ENCODE measurements at regions not wholly inside any gene's neighbourhood (a gene's known extent, or its start where the extent isn't known, plus 50 kb on each side); places are given as distances from the start of the nearest gene placed in this dataset.
"Not testable (repeated sequence)": the region's sequence is repeated elsewhere in the genome, so short reads cannot be mapped to it uniquely, and the experiment has no call there.

DNA sequence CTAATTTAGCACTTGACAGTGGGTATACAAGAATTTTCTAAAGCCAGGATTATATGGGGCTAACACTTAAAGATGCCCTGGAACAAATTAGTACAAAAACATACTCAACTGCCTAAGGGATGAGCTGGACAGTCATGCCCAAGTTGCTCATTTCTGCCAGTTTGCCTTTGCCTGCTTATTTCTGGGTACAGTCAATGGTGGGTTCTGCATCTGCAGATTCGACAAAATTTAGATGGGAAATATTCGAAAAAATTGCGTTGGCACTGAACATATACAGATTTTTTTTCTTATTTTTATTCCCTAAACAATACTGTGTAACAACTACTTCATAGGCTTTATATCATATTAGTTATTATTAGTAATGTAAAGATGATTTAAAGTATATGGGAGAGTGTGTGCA lies 591.9 kb downstream of the EPM2A start:
- no peak for DNase-seq

DNA sequence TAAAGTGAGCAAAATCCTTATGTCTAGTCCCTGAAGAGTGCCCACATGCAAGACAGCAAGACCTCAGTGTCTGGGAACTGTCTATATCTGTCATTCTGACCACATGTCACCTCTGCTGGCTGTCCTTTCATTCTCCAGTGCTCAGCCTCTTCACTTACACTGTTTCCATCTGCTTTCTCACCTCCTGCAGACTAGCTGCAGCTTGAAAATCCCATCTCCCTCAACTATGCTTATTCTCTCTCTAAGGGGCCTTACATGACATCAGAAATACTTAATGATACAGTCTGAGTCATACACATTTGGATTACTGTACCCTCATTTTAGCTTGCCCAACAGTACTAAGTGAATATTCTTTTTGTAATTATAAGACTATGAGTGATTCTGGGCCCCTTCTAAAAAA lies 587.8 kb downstream of the EPM2A start:
- DNase-seq: peak in 1 of 2 experiments; percentile 49

DNA sequence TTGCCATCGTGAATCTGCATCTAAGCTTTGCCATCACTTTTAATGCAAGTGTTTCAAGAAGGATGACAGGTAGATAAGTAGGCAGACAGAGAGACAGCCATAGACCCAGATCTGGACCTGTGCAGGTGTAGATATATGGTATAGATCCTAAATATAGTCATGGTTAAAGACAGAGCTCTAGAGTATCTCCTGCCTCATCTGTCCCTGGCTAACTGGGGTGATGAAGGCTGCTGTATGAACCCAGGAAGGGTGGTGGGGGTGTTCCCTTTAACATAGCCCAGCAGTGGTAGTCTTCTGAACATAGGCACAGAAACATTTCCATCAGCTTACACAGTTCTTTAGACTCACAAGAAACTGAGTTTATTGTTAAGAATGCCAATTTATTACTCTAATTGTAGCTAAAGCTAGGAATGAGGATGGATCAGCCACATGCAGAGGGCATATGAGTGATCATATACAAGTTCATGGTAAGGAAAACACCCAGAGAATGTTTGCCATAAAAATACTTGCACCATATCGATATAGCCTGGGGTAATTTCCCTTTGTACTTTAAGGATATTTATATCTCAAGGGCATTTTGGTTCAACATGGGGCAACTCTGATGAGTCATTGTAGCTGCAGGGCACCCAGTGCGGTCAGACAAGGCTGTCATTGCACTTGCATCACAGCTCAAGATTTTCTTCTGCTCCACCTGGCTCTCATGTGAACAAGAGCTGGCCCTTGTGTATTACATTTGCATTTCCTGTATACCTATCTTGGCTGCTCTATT lies 587.2 kb downstream of the EPM2A start:
- DNase-seq: no peak

DNA sequence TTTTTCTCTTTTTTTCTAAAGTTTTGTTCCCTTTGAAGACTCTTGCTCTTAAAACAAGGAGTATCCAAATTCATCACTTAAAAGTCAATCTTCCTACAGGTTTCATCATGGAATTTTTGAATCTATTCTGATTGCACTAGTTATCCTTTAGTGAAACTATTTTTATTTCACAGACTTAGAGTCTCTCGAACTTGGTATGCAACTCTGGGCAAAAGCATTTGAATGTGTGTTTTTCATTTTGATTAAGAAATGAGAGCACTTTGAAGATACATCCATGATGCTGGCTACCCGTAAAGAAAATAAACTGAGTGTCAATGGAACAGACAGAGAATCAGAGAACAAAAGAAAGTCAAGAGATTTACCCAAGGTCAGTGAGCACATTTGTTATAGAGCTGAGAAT lies 586.5 kb downstream of the EPM2A start:
- DNase-seq: no peak

DNA sequence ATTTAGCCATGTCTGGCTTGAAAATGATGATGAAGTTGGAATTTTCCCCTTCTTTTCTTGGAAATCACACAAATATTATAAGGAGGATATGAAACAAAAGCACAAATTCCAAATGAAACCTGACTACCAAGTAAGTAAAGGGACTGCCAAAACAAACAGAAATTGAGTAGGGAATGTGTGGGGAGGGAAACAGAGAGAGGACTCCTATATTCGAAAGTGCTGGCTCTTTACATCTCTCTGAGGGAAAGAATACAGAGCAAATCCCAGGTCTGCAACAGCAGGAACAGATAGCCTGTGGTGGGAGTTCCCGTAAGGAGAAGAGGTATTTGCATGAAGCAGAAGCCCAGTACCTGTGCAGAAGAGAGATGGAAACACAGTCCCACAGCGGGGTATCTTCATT lies 583.7 kb downstream of the EPM2A start:
- DNase-seq: no peak

DNA sequence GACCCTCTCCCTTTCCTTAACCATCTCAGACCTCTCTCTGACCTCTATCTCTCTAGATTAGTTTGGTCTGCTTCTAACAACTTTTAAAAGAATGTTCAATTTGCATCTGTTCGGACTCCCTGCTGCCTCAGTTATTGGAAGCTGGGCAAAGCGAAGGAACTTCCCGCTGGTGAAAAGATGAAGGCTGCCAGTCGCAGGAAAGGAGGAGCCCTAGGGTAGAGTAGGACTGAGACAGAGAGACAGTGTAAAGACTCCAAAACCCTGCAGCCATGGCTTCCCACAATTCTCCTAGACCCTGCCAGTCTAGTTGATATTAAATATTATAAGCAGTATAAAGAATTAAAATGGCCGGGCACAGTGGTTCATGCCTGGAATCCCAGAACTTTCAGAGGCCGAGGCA lies 581.8 kb downstream of the EPM2A start:
- DNase-seq: no peak

DNA sequence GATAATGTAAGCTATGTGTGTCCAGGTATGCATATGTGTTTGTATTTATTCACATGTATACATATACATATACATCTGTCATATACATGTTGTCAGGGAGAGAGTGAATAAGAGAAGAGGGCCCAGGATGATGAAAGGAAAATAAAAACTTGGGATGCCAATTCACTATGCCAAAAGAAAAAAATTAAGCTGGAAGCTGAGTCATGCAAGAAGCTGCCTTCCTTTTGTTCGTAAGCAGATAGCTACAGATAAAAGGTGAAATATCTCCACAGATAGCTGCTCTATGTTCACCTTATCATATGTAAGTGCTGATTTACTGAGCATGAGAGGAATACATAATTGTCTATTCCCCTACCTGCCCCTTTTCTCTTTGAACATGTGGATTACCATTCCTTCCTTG lies 579.9 kb downstream of the EPM2A start:
- DNase-seq: no peak

DNA sequence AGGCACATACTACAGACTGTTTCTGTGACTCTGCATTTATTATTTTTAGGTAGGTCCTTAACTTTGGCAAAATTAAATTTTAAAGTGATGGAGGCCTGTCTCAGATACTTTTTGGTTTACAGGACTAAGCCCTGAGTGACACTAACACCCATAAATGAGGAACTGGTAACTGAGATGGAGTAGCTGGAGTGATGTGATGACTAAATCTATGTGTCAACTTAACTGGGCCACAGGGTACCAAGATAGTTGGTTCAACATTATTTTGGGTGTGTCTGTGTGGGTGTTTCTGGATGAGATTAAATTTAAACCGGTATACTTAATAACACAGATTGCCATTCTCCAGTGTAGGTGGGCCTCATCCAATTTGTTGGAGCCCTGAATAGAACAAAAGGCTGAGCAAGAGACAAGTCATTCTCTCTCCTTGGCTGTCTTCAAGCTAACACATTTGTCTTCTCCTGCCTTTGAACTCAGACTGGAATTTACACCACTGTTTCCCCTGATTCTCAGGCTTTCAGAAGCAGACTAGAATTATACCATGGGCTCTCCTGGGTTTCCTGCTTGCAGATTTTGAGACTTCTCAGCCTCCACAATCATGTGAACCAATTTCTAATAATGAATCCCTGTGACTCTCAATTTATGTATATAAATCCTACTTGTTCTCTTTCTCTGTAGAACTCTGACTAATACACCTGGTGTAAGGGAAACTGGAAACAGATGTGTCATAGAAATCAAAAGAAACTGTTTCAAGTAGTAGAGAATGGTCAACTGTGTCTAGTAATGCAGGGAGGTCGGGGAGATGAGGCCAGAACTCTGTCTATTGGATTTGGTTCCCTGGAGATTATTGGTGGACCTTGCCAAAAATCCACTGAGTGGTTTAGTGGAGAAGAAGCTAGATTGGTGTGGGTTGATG lies 579.2 kb downstream of the EPM2A start:
- DNase-seq: no peak

DNA sequence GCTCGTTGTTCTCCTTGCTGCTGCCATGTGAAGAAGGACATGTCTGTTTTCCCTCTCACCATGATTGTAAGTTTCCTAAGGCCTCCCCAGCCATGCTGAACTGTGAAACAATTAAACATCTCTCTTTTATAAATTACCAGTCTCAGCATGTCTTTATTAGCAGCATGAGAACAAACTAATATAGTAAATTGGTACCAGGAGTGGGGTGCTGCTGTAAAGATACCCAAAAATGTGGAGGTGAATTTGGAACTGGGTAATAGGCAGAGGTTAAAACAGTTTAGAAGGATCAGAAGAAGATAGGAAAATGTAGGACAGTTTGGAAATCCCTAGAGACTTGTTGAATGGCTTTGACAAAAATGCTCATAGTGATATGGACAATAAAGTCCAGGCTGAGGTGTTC lies 576.7 kb downstream of the EPM2A start:
- not testable (repeated sequence) for DNase-seq

DNA sequence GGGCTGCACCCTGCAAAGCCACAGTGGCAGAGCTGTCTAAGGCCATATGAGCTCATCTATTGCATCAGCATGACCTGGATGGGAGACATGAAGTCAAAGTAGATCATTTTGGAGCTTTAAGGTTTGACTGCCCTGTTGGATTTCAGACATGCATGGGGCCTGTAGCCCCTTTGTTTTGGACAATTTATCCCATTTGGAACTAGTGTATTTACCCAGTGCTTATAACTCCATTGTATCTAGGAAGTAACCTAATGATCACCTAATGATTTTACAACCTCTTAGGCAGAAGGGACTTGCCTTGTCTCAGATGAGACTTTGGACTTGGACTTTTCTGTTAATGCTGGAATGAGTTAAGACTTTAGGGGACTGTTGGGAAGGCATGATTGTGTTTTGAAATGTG lies 575.4 kb downstream of the EPM2A start:
- no peak for DNase-seq

DNA sequence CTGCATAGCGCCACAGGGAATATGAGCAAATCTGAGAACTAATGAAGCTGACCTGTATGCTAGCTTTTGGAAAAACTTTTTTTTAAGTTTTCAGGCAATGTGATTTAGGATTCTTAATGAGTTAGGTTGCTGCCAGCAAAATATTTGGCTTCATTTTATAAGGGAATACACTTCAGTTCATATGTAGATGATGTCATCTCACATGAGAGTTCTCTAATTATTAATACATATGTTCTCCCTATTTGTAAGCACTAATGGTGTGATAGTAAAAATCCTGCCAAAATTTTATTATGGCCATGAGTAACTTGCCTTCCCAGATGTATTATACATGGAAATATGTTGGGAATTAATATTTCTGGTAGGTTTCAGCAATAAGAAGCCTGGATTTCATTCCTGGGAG lies 573.8 kb downstream of the EPM2A start:
- no peak for DNase-seq

DNA sequence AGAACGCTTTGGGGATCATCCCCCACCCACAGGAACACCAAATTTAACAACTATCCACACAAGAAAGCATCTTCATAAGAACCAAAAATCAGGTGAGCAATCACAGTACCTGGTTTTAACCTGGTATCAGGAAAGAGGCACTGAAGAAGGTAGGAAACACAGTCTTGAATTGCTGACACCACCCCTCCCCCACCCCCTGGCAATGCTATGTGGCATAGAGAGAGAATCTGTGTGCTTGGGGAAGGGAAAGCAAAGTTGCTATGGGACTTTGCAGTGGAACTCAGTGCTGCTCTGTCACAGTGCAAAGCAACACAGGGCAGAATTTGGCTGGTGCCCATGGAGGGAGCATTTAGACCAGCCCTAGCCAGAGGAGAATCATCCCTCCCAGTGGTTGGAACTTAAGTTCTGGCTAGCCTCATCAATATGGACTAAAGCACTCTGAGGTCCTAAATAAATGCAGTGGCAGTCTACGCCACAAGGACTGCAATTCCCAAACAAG lies 565.5 kb downstream of the EPM2A start:
- DNase-seq: no peak

DNA sequence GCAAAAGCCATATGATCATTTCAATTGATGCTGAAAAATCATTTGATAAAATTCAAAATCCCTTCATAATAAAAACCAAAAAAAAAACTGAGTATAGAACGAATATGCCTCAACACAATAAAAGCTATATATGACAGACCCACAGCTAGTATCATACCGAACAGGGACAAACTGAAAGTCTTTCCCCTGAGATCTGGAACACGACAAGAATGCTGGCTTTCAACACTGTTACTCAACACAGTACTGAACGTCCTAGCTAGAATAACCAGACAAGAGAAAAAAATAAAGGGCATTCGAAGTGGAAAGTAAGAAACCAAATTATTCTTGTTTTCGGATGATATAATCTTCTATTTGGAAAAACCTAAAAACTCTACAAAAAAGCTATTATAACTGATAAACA lies 559.9 kb downstream of the EPM2A start:
- no peak for DNase-seq

DNA sequence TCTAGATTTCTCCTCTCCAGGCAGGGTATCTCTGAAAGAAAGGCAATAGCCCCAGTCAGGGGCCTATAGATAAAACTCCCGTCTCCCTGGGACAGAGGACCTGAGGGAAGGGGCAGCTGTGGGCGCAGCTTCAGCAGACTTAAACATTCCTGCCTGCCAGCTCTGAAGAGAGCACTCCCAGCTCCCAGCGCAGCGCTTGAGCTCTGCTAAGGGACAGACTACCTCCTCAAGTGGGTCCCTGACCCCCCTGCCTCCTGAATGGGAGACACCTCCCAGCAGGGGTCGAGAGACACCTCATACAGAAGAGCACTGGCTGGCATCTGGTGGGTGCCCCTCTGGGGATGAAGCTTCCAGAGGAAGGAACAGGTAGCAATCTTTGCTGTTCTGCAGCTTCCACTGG lies 556.9 kb downstream of the EPM2A start:
- DNase-seq: no peak

DNA sequence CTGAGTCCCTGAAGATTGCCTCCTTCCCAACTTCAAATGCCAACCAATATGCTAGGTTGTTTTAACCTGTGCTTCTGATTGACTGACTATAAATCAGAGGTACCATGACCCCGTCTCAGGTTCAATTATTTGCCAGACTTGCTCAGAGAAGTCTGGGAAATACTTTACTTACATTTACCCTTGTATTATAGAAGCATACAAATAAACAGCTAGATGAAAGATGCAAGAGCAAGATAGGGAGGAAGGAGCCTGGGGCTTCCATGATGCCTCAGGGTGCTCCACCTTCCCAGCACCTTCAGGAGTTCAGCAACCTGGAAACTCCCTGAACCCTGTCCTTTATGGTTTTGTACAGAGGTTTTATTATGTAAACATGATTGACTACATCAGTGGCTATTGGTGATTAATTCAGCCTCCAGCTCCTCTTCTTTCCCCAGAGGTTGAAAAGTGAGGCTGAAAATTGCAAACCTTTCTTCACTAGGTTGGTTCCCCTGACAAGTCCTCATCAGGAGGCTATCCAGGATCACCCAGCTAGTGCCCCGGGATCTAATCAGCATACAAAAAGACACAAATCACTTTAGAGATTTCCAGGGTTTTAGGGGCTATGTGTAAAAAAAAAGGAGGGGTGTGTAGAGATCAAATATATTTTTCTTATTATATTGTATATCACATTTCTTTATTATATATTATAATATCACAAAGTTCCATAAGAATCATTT lies 547.7 kb downstream of the EPM2A start:
- DNase-seq: no peak

DNA sequence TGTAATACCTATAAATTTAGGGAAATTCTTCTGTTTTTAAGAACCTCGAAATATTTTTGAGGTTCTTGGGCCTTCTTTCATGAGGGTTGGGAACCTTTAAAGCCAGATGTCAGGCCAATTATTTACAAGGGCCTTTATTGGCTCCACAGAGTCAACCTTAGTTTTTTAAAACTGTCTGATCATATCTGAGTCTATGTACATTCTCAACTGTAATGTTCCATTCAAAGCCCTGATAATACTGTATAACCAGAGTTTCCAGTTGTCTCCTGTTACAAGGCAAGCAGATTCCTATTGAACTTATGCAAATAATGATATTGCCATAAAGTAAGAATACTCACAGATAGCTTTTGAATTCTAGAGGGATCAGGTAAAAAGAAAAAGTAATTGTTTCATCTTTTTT lies 545.5 kb downstream of the EPM2A start:
- DNase-seq: no peak

DNA sequence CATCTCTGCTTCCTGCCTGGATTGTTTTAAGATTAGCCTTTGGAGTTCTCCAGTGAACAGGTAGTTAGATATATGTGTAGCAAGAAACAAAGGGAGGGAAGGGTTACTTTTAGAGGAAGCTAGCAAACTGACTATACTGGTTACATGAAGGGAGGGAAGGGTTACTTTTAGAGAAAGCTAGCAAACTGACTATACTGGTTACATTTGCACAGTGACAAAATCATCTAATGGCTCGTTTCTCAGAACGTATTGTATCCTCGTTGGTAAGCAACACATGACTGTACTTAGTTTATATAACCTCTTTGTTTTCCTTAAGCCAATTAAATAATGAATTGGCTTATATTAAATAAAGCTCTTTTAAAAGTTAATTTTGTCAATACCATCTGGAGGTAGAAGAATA lies 540.9 kb downstream of the EPM2A start:
- no peak for DNase-seq

DNA sequence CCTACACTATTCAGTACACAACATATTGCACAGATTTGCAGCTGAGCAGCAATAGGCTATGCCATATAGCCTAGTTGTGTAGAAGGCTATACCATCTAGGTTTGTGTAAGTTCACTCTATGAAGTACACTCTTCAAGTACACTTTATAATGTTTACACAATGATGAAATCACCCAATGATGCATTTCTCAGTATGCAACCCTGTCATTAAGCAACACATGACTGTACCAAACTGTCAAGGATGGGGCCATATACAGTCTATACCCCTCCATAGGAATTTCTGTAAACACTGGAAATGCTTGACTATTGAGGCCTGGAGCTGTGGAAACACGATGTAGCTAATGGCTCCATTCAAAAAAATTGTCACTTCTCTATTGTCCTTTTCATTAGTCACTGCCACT lies 535.4 kb downstream of the EPM2A start:
- DNase-seq: no peak

DNA sequence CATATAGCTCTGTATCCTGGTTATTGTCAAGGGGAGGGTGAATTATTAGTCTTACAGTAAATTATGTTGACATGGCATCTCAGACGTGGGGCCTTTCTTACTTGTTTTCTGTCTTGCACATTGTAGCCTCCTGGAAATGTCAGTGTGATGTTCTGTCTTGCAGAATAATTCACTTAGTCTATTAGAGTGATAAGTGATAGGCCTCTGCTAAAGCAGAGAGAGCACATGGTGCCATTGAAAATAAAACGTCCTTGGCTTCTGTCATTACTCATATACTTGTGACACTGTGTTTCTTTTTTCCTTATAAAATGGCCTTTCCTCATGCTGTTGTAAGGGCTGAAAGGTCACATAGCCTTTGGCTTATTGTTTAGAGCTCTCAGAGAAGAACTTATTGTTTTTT lies 531.0 kb downstream of the EPM2A start:
- DNase-seq: no peak

DNA sequence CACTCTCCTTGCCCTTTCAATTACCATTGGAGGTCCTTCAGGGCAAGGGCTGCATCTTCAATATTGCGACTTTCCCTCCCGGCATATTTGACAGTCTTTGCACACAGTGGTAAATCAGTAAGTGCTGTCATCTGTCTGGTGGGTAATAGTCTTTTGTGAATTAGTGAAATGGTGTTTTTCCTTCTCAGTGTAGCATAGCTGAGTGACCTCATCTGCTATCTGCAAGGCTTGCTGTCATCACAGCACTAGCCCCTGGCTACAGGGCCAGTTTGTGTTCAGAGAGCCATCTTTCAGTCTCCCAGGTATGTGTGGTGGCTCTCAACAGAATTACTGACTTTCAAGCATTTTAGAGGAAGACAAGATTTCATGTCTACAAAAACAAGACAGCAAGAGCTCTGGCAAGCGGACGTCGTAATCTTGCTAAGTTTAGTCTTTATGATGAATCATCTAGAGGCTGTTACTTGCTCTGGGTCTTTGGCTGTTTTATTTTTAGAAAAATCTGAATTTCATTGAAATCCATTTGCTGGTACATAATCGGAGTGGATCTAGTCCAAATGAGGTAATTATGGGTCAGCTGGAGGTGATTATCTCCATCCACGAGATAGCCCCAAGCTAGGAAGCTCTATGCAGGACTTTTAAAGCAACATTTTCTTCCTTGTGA lies 528.9 kb downstream of the EPM2A start:
- no peak for DNase-seq

DNA sequence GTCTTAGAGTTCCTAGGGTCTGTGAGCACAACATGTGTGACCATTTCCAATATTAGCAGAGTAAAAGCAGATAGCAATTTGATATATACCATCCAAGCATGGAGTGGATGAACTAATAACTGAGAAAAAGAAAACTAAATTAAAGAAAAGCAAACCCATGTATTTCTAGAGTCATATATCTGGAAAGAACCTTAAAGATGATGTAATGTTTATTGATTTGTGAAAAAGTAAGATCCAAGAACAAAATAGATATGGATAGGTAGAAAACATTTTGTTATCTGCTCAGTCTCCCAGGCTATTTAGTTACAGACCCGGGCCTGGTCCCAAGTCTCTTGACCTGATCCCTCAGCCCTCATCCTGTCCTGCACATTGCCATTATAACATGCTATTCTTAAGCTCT lies 526.8 kb downstream of the EPM2A start:
- no peak for DNase-seq

DNA sequence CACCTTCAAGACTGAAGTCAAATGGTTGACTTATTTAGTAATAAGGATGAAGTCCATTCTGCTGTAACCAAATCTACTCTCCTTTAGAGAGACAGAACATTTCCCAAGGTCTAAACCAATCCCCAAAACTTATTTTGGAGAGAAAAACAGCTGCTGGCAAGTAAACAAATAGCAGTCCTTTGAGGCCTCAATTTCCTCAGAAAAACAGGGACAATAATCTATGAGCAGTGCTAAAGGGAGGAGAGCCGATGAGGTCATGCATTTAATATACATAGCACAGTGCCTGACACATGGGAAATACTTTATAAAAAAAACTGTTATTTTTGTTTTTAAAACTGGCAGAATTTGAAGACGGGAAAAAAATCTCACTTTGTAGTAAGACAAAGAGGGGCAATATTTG lies 526.0 kb downstream of the EPM2A start:
- DNase-seq: no peak

DNA sequence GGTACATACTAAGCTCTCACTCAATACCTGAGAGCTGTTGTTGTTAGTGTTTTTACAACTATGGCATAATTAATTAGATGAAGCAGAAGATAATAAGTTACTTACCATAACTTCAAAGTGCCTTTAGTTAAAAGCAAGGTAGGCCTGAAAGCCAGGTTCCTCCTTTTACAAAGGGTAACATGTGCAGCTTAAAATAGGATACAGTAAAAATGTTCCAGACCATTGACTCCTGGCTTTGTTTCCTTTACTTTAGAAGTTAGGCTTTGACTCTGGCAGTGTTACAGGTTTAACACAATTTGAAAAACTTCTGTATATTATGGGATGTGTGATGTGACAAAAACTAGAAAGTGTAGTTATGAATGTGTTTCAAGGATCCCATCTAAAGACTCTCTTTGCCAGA lies 522.5 kb downstream of the EPM2A start:
- no peak for DNase-seq
